OCI-LY1 (cell line): ENCODE measurements at regions not wholly inside any gene's neighbourhood (a gene's known extent, or its start where the extent isn't known, plus 50 kb on each side); places are given as distances from the start of the nearest gene placed in this dataset.

ENCODE experiments used
- CTCF ChIP-seq: fragments of 200-600 bp; sonication (generic), shearing (Covaris generic); IDR thresholded peaks from 2 replicates; pipeline ENCODE4 v1.5.1; 2017; ENCODE audit warnings: mild to moderate bottlenecking, antibody characterized with exemption, low read length, moderate library complexity, mixed read lengths
- EZH2 ChIP-seq: fragments of 200-600 bp; sonication (generic), shearing (Covaris generic); IDR thresholded peaks from 2 replicates; pipeline ENCODE4 v1.8.0; 2017; ENCODE audit warnings: borderline replicate concordance, mixed run types, mild to moderate bottlenecking, antibody characterized with exemption, low read length, moderate library complexity, mixed read lengths

DNA sequence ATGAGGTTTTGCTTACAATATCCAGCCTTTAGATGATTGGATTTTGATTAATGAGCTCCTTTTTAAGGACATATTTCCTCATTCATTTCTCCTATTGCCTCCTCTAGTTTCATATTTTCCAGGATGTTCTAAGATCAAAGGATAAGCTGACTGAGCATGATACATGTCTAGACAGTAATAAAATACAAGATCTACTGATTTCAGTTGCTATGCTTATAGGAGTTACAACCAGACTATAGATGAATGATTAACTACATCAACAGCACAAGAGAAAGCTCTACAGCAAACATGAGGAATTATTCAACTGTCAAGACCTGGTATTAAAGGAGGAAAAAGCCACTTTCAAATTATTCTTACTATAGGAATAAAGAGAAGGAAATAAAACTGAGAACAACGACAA lies 85.0 kb upstream of the LINC00305 start:
- no peak for TF ChIP-seq CTCF
- TF ChIP-seq EZH2, result no peak
